GM21717 (cell line): ENCODE measurements at regions not wholly inside any gene's neighbourhood (a gene's known extent, or its start where the extent isn't known, plus 50 kb on each side); places are given as distances from the start of the nearest gene placed in this dataset.

ENCODE experiments used
- ATAC-seq: cut with Tn5 transposase; IDR thresholded peaks from one replicate; pipeline ENCODE4 v1.9.1; 2021; ENCODE audit warnings: mild to moderate bottlenecking, moderate library complexity; ENCODE audit not compliant: unreplicated experiment

DNA sequence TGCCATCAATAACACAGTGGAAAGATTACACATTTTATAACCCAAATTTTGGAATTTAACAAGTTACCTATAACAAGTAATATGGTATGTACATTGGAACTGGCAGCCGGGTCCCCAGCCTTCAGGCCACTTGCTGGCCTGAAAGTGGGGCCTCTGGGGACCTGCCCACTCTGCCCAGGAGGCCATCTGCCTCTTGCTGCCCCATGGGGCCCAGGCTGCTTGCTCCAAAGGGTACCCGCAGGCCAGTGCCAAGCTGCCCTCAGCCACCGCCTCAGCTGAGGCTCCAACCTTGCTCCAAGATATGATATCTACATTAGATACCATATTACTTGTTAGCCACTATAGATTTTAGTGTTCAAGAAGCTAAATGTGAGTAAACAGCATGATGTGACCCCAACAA, 120.8 kb upstream of the TMEFF2 start:
- no peak for ATAC-seq

DNA sequence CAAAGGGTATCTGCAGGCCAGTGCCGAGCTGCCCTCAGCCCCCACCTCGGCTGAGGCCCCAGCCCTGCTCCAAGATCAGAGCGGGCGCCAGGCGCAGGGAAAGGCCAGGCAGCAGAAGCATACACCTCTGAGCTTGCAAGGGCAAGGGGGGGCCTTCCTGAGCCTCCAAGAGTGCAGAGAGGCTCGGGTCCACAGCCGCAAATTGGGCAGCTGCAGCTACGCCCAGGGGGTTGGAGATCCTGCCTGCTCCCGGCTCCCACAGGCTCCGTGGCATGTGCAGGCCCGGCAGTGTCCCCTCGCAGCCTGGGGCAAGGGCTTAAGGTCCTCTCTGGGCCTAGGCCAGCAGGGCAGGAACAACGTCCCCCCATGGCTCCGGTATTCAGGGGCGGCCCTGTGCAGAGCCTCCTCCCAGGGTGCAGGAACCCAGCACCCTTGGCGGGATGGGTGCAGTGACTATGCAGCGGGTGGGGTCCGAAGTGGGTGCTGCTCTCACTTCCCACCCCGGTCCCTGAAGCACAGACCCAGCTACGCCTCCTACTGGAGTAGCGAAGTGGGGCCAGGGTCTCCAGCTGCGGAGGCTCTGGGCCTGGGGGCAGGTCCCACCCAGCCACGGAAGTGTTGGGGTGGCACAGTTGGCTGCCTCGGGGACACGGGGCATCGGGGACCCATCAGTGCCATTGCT, 120.2 kb upstream of the TMEFF2 start:
- ATAC-seq = no peak

DNA sequence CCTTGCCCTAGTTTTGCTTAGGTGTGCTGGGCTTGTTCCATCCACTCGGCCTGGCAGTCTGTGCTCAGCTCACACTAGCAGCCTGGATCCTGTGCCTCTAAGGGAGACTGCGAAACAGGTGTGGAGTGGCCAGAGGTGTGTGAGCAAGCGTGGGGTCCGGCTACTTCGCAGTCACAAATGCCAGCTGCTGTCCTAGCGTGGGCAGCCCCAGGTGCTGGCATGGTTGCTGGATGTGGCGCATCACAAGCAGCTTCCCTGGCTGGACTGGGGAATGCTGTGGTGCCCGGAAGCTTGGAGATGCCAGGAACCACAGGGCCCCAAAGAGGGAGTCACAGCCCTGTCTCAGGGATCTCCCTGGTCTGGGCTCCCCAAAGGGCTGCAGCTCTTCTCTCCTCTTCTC, 119.0 kb upstream of the TMEFF2 start:
- no peak for ATAC-seq

DNA sequence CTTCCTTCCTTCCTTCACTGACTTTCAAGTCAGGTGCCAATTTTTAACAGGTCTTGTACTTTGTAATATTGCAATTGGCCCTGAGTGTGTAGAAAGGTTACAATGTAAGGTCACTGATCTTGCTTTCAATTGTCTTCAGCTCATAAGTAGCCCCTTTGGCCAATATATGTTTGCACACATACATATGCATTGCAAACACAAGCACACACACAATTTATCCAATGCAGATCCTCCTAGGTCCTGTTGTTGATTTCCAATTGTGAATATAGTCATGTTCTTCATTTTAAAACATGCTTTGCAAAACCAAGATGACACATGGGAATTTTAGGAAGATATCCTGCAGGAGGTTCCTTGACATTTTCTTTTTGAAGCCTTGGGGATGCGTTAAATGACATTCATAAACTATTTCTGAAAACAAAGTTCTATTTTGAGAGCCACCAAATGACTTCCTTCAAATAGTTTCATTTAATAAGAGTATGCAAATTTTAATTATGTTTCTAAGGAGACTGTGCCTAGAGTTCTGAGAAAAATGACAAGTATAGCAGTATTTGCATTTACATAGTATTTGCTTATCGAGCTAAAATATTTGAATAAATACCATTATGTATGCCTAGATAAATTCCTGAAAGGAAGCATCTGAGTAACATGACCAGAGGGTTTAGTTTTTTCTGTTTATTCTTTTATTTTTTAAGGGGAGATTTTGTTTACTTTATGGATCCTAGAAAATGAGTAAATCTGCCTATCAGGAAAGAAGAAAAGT, 117.1 kb upstream of the TMEFF2 start:
- ATAC-seq = no peak

DNA sequence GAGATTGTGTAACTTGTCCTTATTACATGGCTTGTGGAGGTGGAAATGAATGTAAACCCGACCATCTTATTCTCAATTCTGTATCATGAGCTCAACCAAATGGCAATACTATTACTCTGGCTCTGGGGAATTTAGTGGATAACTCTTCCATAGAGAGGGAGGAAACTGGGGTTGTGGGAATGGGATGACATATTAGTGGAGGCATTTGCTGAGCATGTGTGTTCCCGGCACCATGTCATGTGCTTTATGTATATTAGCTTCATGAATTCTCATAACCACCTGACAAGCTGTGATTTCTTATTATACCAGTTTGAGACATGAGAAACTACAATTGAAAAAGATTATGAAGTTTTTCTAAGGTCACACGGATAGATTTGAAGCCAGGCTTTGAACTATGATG, 112.8 kb upstream of the TMEFF2 start:
- ATAC-seq = no peak

DNA sequence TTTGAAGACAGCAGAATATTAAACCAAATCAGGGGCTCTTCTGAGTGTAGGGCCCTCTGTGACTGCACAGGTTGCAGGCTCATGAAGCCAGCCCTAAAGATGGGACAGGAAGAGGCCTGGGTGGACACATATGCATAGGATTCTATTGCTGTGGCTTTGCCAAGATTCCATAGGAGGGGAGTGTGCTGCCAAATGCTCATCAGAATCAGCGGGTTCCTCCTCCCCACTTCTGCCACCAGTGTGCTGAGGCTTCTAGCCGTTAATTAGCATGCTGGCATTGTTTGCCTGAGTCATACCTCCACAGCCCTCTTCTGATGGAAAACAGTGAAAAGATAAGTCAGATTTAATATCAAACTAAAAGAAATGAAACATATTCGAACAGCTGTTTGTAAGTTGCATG, 103.9 kb upstream of the TMEFF2 start:
- no peak for ATAC-seq

DNA sequence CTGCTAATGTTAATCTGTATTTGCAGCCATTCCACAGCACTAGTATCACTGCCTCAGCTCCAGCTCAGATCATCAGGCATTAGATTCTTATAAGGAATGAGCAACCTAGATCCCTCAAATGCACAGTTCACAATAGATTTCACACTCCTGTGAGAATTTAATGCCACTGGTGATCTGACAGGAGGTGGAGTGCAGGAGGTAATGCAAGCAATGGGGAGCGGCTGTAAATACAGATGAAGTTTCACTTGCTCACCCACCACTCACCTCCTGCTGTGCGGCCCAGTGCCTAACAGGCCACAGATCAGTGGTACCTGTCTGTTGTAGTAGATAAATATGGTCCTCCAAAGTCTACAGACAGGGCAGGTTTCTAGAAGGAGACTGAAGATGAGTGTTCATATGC, 97.7 kb upstream of the TMEFF2 start:
- no peak for ATAC-seq

DNA sequence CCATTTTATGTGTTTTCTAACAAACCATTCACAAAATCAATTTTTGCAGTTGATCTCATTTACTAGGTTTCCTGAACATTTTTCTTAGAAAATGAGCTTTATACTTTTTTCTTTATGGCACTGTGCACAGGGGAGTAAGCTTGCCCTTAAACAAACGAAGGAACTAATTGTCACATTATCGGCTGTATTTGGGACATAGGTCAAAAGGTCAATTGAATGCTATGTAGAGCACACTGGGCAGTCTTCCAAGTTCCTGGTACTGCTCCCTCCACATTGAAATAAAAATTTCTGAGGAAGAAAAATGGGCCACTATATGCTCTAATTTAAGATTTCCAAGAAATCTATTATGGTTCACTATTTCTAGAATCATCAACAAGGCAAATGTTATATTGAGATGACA, 93.6 kb upstream of the TMEFF2 start:
- no peak for ATAC-seq

DNA sequence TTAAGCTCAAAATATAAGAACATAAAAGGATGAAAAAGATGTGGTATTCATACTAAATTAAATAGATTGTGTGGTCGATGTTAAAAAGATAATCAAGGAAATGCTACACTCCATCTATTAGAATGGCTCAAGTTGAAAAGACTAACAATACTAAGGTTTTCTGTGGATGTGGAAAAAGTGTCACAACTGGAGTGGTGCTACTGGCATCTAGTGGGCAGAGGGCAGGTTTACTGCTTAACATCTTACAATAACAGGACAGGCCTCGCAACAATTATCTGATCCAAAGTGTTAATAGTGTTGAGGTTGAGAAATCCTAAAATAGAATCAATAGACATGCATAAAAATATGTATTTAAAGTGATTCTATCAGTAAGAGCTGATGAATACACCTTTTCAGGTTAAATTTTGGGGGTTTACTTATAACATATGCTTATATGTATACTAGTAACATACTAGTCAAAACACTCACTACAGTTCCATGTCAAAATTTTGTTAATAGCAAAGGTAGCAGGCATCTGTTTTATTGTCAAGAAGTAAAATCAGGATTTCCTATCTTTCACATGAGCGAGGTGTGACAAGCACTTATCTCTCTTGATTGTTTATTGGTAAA, 91.5 kb upstream of the TMEFF2 start:
- ATAC-seq = no peak

DNA sequence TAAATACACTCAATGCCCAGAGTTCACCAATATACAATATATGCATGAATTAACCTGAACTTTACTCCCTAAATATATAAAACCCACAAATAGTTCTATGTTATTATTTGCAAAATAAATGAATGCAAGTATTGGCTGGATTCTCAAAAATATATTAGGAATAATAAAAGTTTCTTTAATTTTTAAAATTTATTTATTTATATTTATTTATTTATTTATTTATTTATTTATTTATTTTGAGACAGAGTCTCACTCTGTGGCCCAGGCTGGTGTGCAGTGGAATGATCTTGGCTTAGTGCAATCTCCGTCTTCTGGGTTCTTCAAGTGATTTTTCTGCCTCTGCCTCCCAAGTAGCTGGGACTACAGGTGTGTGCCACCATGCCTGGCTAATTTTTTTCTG, 88.7 kb upstream of the TMEFF2 start:
- no peak for ATAC-seq

DNA sequence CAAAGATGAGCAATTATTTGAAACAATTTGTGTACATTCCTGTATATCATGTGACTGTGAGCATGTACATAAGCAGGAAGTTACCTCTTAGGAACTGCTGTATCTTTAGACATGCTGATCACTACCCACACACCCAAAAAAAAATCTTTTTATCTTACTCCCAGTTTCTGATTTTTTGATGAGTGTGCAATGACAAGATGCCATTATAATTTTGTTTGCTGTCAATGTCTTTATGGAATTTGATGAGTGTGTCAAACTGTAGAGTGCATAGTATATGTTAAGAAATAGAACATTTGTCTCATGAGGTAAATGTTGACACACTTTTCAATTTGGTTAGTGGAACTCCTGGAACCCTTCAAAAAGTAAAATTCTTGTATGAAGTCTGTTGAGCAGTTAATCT, 84.0 kb upstream of the TMEFF2 start:
- ATAC-seq = no peak

DNA sequence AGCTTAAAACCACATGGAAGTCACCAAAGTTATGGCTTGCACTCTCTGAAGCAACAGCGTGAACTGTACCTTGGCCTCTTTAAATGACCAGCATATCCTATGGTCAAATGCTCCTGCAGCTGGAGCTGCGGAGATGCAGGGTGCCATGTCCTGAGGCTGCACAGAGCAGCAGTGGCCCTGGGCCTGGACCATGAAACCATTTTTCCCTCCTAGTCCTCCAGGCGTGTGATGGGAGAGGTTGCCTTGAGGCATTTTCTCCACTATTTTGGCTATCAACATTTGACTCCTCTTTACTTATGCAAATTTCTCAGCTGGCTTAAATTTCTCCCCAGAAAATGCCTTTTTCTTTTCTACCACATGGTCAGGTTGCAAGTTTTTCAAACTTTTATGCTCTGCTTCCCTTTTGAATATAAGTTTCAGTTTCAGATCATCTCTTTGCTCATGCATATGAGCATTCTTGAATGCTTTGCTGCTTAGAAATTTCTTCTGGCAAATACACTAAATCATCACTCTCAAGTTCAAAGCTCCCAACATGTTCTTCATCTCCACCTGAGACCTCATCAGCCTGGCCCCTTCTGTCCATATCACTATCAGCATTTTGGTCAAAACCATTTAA, 82.9 kb upstream of the TMEFF2 start:
- ATAC-seq = no peak

DNA sequence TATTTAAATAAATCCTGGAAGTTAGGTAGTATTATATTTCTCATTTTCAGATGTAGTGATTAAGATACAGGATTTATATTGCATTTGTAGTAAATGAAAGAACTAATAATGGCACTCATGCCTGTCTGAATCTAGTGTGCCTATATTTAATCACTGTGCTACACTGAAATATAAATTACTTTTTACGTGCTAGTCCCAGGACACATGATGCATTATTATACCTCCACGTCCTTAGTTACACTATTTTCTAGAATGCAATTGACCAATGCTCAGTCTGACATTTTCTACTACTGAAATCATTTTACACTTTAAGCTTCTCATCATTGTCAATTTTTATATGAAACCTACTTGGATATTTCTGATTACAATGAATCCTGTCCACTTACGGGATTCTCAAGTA, 80.9 kb upstream of the TMEFF2 start:
- ATAC-seq = no peak

DNA sequence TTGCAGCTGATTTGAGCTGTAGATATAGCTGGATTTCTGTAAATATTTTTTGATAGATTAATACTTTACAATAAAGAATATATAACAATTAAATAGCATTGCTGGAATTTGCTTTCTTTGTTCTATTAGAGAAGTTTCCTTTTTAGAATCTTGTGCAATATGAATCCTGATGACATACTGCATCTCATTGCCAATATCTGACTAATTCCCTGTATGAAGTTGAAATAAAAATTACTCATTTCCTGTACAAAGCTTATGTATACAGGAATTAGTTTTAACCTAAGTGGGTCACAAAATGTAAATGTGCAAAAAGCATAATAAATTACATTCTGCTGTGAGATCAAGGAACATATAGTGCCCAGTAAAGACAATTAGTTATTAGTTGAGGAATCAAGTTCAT, 72.8 kb upstream of the TMEFF2 start:
- no peak for ATAC-seq

DNA sequence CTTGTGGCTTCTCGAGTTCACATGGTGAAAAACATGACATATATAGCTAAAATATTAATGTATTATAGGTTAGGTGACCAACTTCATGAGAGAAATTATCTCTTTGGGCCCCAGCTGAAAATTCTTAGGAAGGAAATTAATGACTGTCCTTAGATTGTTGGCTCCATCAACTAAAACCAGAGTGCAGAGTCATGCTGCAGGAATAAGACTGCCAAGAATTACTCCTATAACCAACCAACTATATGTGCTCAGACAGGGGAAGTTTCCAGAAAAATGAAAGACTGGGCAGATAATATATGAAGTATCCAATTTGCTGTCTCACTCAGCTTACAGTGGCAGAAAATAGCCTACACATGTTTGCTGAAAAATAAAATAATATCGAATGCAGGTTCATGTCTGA, 71.0 kb upstream of the TMEFF2 start:
- ATAC-seq = no peak

DNA sequence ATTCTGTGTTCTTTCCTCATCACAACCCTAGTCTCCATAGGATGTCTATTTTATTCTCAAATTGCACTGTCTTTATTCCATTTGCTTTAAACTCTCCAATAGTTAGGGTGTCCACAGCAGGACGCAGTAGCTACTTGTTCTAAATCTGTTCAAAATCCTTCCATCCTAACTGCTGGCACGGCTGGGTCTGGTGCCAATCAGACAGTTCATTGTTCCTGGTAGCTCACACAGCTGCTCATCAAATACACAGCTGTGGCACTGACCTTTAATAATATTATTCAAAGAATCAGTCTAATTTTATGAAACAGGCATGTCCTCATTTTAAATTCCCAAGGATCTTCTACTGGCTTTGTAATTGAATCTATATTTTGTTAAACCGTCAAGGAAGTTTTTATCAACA, 59.7 kb upstream of the TMEFF2 start:
- ATAC-seq = no peak

DNA sequence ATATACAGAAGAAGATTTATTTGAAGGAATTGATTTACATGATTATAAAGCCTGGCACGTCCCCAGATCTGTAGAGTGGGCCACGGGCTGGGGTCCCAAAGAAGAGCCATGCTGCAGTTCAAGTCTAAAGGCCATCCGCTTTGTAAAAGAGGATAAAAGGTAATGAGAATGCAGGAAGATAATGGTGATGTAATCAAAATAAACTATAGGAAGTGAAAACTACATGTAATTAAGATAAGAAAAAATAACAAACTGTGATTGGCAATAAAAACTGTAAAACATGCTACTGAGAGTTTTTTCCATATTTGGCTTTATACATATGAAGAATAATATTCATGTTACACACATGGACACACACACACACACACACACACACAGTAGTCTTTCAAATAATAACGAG, 59.0 kb upstream of the TMEFF2 start:
- ATAC-seq = no peak

DNA sequence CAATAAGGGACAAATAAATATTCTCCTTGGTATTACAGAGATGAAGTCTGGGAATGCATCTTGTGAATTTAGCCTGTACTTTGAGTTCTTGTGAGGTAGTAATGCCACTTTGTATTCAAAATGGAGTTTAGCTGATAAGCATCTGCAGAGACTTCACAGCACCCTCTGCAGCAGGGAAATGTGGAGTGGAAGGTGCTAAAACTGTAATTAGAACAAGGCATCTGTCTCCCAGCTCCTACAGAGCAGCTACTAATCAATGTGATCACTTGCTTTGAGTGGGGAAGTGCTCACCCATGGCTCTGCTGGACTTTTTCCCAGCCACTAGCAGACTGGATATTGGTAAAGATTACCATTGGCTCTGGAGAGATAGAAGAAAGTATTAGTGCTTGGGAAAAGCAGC, 56.2 kb upstream of the TMEFF2 start:
- no peak for ATAC-seq

DNA sequence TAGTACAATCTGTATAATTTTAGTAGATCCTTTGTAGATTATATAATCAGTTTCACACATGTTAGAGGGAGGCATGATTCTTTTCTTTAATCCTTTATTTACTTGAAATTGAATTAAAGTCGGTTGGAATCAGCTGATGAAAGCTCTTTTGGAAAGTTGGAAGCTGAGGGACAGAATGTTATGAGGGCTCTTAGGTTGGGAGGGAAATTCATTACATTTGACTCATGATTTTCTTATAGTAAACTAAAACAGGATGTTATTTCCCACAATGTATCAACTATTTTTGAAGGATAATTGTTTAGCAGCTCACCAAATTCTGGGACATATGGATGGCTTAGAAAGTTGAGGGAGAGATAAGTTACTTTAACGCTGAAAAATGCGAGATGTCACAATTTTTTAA, 52.7 kb upstream of the TMEFF2 start:
- ATAC-seq = no peak

DNA sequence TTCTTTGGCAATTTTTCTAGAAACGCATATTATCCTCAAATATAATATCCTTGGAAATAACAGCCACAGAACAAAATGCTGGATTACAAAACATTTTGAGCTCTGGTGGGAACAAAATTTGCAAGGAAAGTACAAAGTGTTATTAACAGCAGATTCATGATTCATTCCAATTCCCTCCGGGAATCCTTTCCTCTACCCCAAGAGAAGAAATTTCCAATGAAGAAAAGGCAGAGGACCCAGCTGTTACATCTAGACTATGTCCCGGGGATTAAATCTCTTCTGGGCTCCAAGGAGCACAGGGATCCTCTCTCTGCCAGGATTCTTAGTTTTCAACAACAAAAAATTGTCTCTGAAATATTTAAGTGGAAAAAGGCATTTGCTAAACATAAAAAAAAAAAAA, 51.6 kb upstream of the TMEFF2 start:
- no peak for ATAC-seq

DNA sequence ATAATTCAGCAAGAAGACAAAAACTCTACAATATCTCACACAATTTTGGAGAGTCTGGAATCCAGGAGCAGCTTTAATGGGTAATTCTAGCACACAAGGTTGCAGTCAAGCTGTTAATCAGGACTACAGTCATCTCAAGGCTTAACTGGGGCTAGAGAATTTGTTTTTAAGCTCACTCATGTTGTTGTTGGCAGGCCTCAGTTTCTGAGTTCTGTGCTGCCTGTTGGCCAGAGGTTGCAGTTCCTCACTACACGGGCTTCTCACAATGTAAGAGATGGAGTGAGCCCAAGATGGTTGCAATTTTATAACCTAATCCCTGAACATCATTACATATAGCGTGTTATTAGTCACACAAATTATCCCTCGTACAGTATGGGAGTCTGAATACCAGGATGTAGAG, 50.6 kb upstream of the TMEFF2 start:
- ATAC-seq = no peak
